MM.1S (cell line): ENCODE measurements at regions not wholly inside any gene's neighbourhood (a gene's known extent, or its start where the extent isn't known, plus 50 kb on each side); places are given as distances from the start of the nearest gene placed in this dataset.

Experiments
- CTCF ChIP-seq: fragments of 300-600 bp; sonication (generic); IDR thresholded peaks from 2 replicates; pipeline ENCODE4 v1.5.1; 2016; ENCODE audit warnings: antibody characterized with exemption, low read length, mixed read lengths
- EZH2 ChIP-seq: fragments of 300-600 bp; sonication (generic); optimal IDR thresholded peaks from 2 replicates; pipeline ENCODE3; 2017; ENCODE audit warnings: low read depth, mild to moderate bottlenecking, antibody characterized with exemption, low read length, mixed read lengths
- EZH2phosphoT487 ChIP-seq: fragments of 300-600 bp; sonication (generic); IDR thresholded peaks from 2 replicates; pipeline ENCODE4 v1.6.1; 2018; ENCODE audit warnings: antibody characterized with exemption, low read length

GRCh38 chr4:92035666-92036065 lies 268.1 kb upstream of the GRID2 start:
- no peak for TF ChIP-seq CTCF
- TF ChIP-seq EZH2, result no peak
- no peak for TF ChIP-seq EZH2phosphoT487
